IPS-18c (cell line): ENCODE measurements at regions not wholly inside any gene's neighbourhood (a gene's known extent, or its start where the extent isn't known, plus 50 kb on each side); places are given as distances from the start of the nearest gene placed in this dataset.

Source experiments
- H3K4me3 ChIP-seq: 2 replicates; pipeline ENCODE4 v1.7.0; 2013; ENCODE audit warnings: low read depth, mild to moderate bottlenecking, low read length, moderate library complexity; ENCODE audit not compliant: insufficient read depth
- H3K9me3 ChIP-seq: one replicate; pipeline ENCODE4 v1.6.1; 2013; ENCODE audit warnings: mild to moderate bottlenecking, low read length, moderate library complexity; ENCODE audit not compliant: control insufficient read depth, insufficient read depth

DNA sequence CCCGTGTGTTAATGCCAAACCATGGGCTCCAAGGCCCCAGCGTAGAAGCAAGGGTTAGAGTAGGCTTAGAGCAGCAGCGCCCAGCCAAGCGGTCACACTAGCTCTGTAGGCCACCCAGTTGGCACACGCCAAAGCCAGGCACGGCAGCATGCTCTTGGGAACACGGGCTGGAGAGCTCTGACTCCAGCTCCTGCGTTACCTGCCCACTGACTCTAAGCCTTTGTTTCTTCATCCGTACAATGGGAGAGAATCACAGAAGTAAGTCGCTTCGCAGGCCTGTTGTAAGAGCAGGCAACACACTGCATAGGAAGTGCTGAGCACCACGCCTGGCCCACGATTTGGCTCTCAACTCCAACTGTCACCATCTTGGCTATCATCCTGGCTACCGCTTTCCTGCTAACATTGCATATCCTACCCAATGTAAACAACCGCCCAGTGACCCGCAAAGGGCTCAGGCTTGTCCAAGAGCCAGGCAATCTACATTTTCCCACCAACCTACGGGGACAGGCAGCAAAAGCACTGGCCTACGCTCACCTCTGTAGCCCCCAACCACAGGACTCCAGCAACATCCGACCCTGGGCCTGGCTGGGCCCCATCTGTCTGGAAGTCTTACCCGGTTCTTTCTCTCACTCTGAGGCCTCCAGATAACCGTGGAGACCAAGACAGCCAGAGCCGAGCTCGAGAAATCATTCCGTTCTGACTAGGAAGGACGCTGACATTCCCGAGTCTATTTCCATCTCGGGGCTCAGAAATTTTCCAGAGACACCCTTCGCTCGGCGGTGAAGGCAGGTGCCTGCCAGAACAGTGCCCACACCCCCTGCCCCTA is 91.5 kb upstream of the ZNF507 start:
- Histone ChIP-seq H3K4me3 (no peak overlapping the region), H3K9me3 (no peaks in the 10 kb centered on the region)

GRCh38 chr19:32254509-32254890 is 90.9 kb upstream of the ZNF507 start:
- Histone ChIP-seq H3K4me3 (no peak overlapping the region), H3K9me3 (no peaks in the 10 kb centered on the region)

DNA sequence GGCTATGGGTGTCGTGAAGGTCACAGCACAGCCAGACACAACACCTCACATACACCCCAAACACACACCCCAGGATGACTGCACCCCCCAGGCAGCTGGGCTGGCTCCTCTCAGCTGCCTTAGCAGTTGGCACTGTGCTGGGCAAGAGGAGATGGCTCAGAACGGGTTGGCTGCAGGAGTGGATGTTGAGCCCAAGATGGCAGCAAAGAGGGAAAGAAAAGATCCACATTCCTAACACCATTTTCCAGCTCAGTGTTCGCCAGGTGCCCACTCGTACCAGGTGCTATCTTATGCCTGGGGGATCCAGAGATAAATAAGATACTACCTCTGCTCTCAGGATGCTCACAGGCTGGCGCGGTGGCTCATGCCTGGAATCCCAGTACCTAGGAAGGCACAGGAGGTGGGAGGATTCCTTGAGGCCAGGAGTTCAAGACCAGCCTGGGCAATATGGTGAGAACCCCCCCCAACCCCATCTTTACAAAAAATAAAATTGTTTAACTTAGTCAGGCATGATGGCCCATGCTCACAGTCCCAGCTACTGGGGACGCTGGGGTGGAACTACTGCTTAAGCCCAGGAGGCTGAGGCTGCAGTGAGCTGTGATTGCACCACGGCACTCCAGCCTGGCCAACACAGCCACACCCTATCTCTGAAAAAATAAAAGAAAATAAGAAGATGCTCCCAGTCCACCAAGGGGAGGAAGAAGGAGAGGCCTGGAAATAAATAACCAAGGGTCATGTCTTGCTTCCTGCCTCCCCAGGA is 89.7 kb upstream of the ZNF507 start:
- Histone ChIP-seq H3K9me3 (no peaks in the 10 kb centered on the region), H3K4me3 (no peak overlapping the region)

- Histone ChIP-seq H3K9me3 (no peaks in the 10 kb centered on the region), H3K4me3 (no peak overlapping the region)
Measured at GRCh38 chr19:32256341-32256975, 89.0 kb upstream of the ZNF507 start.

DNA sequence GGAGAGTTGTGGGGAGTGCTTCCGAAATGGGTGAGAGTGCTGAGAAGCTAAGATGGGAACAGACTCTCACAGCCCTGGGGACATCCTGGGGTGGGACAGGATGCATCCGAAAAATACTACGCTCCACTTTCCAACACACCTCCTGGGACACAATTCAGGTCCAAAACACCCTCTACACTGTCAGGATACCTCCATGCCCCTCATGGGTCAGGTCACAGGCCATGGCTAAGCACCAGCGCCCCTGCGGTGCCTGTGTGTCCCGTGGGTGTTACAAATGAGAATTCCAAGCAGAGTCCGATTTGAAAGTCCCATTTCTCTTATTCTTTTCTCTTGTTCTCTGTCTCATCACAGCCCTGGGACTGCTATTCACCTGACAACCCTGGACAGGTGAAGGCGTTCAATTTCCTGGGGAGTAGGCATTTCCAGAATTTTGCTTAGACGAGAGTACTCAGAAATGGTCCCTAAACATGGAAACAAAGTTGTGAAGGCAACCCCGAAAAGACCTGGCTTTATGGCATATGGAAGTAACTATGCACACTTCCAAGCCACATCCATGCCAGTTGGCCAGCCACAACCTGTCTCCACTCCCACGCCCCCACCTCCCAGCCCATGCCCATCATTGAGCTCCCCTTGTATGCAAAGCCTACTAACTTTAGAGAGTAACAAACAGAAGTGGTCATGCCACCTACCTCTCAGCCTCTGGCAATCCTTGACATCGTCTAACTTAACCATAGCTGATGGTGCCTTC is 87.9 kb upstream of the ZNF507 start:
- no peak overlapping the region for H3K4me3 ChIP-seq
- no peaks in the 10 kb centered on the region for H3K9me3 ChIP-seq

DNA sequence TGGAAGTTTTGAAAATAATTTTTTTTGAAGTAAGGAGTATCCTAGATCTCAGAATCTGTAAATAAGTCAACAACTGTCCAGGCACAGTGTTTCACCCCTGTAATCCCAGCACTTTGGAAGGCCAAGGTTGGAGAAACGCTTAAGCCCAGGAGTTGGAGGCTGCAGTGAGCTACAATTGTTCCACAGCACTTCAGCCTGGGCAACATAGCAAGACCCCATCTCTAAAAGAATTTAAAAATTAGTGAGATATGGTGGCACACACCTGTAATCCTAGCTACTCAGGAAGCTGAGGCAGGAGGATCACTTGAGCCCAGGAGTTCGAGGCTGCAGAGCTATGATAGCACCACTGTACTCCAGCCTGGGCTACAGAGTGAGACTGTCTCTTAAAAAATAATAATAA is 87.2 kb upstream of the ZNF507 start:
- no peak overlapping the region for H3K4me3 ChIP-seq
- H3K9me3 ChIP-seq: no peaks in the 10 kb centered on the region

GRCh38 chr19:32264568-32264967 is 80.8 kb upstream of the ZNF507 start:
- Histone ChIP-seq H3K4me3 (no peak overlapping the region), H3K9me3 (no peaks in the 10 kb centered on the region)

- H3K4me3 ChIP-seq: no peak overlapping the region
- H3K9me3 ChIP-seq: no peaks in the 10 kb centered on the region
Measured at GRCh38 chr19:32265995-32266394, 79.4 kb upstream of the ZNF507 start.

GRCh38 chr19:32266460-32266859 is 79.0 kb upstream of the ZNF507 start:
- no peaks in the 10 kb centered on the region for H3K9me3 ChIP-seq
- no peak overlapping the region for H3K4me3 ChIP-seq

DNA sequence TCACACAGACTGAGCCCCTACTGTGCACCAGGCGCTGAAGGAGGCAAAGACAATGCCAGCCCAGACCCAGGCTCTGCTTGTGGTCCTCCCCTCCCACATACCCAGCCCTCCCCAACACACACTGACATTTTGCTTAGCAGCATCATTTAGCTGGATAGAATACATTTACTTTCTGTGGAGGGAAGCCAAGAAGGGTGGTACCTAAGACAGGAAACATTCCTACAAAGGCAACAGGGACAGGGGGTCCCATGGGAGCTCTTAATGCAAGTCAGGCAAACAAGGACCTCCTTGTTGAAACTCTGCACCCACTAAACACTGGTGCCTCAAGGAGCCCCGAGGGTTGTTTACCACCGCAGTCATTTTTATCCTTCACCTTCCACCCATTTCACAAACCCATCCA is 77.0 kb upstream of the ZNF507 start:
- no peaks in the 10 kb centered on the region for H3K9me3 ChIP-seq
- no peak overlapping the region for H3K4me3 ChIP-seq

- no peaks in the 10 kb centered on the region for H3K9me3 ChIP-seq
- H3K4me3 ChIP-seq: no peak overlapping the region
Measured at GRCh38 chr19:32269831-32270230, 75.6 kb upstream of the ZNF507 start.

- Histone ChIP-seq H3K4me3 (no peak overlapping the region), H3K9me3 (no peaks in the 10 kb centered on the region)
Measured at GRCh38 chr19:32273483-32273882, 71.9 kb upstream of the ZNF507 start.

- H3K9me3 ChIP-seq: no peaks in the 10 kb centered on the region
- no peak overlapping the region for H3K4me3 ChIP-seq
Measured at GRCh38 chr19:32287086-32287485, 58.3 kb upstream of the ZNF507 start.

- Histone ChIP-seq H3K4me3 (no peak overlapping the region), H3K9me3 (no peaks in the 10 kb centered on the region)
Measured at GRCh38 chr19:32287811-32288227, 57.6 kb upstream of the ZNF507 start.

DNA sequence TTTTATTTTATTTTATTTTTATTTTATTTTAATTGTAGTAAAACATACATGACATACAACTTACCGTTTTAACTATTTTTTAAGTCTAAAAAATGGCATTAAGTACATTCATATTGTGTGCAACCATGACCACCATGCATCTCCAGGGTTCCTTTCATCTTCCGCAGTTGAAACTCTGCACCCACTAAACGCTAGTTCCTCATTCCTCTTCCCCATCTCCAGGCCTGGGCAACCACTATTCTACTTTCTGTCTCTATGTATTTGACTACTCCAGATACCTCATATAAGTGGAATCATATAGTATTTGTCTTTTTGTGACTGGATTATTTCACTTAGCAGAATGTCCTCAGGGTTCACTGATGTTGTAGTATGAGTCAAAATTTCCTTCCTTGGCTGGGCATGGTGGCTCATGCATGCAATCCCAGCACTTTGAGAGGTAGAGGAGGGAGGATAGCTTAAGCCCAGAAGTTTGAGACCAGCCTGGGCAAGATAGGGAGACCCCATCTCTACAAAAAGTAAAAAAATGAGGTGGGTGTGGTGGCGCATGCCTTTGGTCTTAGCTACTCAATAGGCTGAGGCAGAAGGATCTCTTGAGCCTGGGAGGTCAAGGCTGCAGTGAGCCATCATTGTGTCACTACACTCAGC is 55.7 kb upstream of the ZNF507 start:
- no peak overlapping the region for H3K4me3 ChIP-seq
- H3K9me3 ChIP-seq: no peaks in the 10 kb centered on the region

- Histone ChIP-seq H3K4me3 (no peak overlapping the region), H3K9me3 (no peaks in the 10 kb centered on the region)
Measured at GRCh38 chr19:32291876-32292275, 53.5 kb upstream of the ZNF507 start.

- no peak overlapping the region for H3K4me3 ChIP-seq
- no peaks in the 10 kb centered on the region for H3K9me3 ChIP-seq
Measured at GRCh38 chr19:32294871-32295438, 50.5 kb upstream of the ZNF507 start.
